ENCODE measurements at regions not wholly inside any gene's neighbourhood (a gene's known extent, or its start where the extent isn't known, plus 50 kb on each side); places are given as distances from the start of the nearest gene placed in this dataset.

- no peak overlapping the region for H3K4me3 Mint-ChIP-seq
- peaks cover 0 to 2% (median 0%) of the 10 kb centered on the region in 6 donors for H3K9me3 Mint-ChIP-seq
- no peaks in the 10 kb centered on the region for H3K4me1 Mint-ChIP-seq
- H3K36me3 Mint-ChIP-seq: no peaks in the 10 kb centered on the region
- DNase-seq: no peak
- peaks cover 0 to 5% (median 2%) of the 10 kb centered on the region in 3 donors for H3K27me3 Mint-ChIP-seq (ENCODE audit: low read depth in 3 of 3)
- no peak overlapping the region for H3K27ac Mint-ChIP-seq
Observed at GRCh38 chr17:33888455-33888854, 366.6 kb upstream of the CCL2 start.

- H3K4me3 Mint-ChIP-seq: no peak overlapping the region
- H3K27ac Mint-ChIP-seq: no peak overlapping the region
- no peaks in the 10 kb centered on the region for H3K36me3 Mint-ChIP-seq
- H3K9me3 Mint-ChIP-seq: peaks cover 0 to 2% (median 0%) of the 10 kb centered on the region in 6 donors
- peaks cover 0 to 8% (median 2%) of the 10 kb centered on the region in 3 donors for H3K27me3 Mint-ChIP-seq (ENCODE audit: low read depth in 3 of 3)
- H3K4me1 Mint-ChIP-seq: no peaks in the 10 kb centered on the region
- DNase-seq: no peak
Observed at GRCh38 chr17:33889040-33889439, 366.0 kb upstream of the CCL2 start.

GRCh38 chr17:33889766-33890165 is 365.3 kb upstream of the CCL2 start:
- no peak for DNase-seq
- Mint-ChIP-seq H3K4me3 (no peak overlapping the region), H3K27ac (no peak overlapping the region), H3K36me3 (no peaks in the 10 kb centered on the region), H3K9me3 (peaks cover 0 to 2% (median 0%) of the 10 kb centered on the region in 6 donors), H3K4me1 (no peaks in the 10 kb centered on the region), H3K27me3 (ENCODE audit: low read depth in 3 of 3) (peaks cover 0 to 8% (median 2%) of the 10 kb centered on the region in 3 donors)

GRCh38 chr17:33892717-33893591 is 362.1 kb upstream of the CCL2 start:
- no peak for DNase-seq
- no peaks in the 10 kb centered on the region for H3K36me3 Mint-ChIP-seq
- no peaks in the 10 kb centered on the region for H3K4me1 Mint-ChIP-seq
- no peak overlapping the region for H3K27ac Mint-ChIP-seq
- no peaks in the 10 kb centered on the region for H3K9me3 Mint-ChIP-seq
- no peak overlapping the region for H3K4me3 Mint-ChIP-seq
- H3K27me3 Mint-ChIP-seq (ENCODE audit: low read depth in 3 of 3): peaks cover 0 to 4% (median 2%) of the 10 kb centered on the region in 3 donors

GRCh38 chr17:33895491-33895890 is 359.6 kb upstream of the CCL2 start:
- no peak overlapping the region for H3K4me3 Mint-ChIP-seq
- H3K9me3 Mint-ChIP-seq: no peaks in the 10 kb centered on the region
- no peak overlapping the region for H3K27ac Mint-ChIP-seq
- no peaks in the 10 kb centered on the region for H3K36me3 Mint-ChIP-seq
- DNase-seq: no peak
- no peaks in the 10 kb centered on the region for H3K4me1 Mint-ChIP-seq
- H3K27me3 Mint-ChIP-seq (ENCODE audit: low read depth in 3 of 3): peaks cover 0 to 6% (median 3%) of the 10 kb centered on the region in 3 donors

GRCh38 chr17:33896263-33896662 is 358.8 kb upstream of the CCL2 start:
- Mint-ChIP-seq H3K27me3 (ENCODE audit: low read depth in 3 of 3) (peaks cover 0 to 10% (median 3%) of the 10 kb centered on the region in 3 donors), H3K4me1 (no peaks in the 10 kb centered on the region), H3K4me3 (no peak overlapping the region), H3K36me3 (no peaks in the 10 kb centered on the region), H3K27ac (no peak overlapping the region), H3K9me3 (peaks cover 0 to 2% (median 0%) of the 10 kb centered on the region in 6 donors)
- no peak for DNase-seq

GRCh38 chr17:33901085-33901484 is 354.0 kb upstream of the CCL2 start:
- no peak overlapping the region for H3K27ac Mint-ChIP-seq
- no peak for DNase-seq
- H3K4me3 Mint-ChIP-seq: no peak overlapping the region
- no peaks in the 10 kb centered on the region for H3K4me1 Mint-ChIP-seq
- no peaks in the 10 kb centered on the region for H3K36me3 Mint-ChIP-seq
- H3K27me3 Mint-ChIP-seq (ENCODE audit: low read depth in 3 of 3): peaks cover 0 to 8% (median 2%) of the 10 kb centered on the region in 3 donors
- peaks cover 0 to 2% (median 0%) of the 10 kb centered on the region in 6 donors for H3K9me3 Mint-ChIP-seq

GRCh38 chr17:33902901-33903449 is 352.1 kb upstream of the CCL2 start:
- peaks cover 0 to 2% (median 0%) of the 10 kb centered on the region in 6 donors for H3K9me3 Mint-ChIP-seq
- no peak for DNase-seq
- H3K36me3 Mint-ChIP-seq: no peaks in the 10 kb centered on the region
- peaks cover 0 to 8% (median 2%) of the 10 kb centered on the region in 3 donors for H3K27me3 Mint-ChIP-seq (ENCODE audit: low read depth in 3 of 3)
- H3K4me1 Mint-ChIP-seq: no peaks in the 10 kb centered on the region
- no peak overlapping the region for H3K27ac Mint-ChIP-seq
- no peak overlapping the region for H3K4me3 Mint-ChIP-seq

GRCh38 chr17:33904476-33904875 is 350.6 kb upstream of the CCL2 start:
- no peaks in the 10 kb centered on the region for H3K36me3 Mint-ChIP-seq
- no peak overlapping the region for H3K4me3 Mint-ChIP-seq
- DNase-seq: no peak
- H3K4me1 Mint-ChIP-seq: no peaks in the 10 kb centered on the region
- no peak overlapping the region for H3K27ac Mint-ChIP-seq
- H3K9me3 Mint-ChIP-seq: peaks cover 0 to 2% (median 0%) of the 10 kb centered on the region in 6 donors
- peaks cover 0 to 6% (median 5%) of the 10 kb centered on the region in 3 donors for H3K27me3 Mint-ChIP-seq (ENCODE audit: low read depth in 3 of 3)

GRCh38 chr17:33905338-33905800 is 349.7 kb upstream of the CCL2 start:
- Mint-ChIP-seq H3K9me3 (peaks cover 0 to 2% (median 0%) of the 10 kb centered on the region in 6 donors), H3K27ac (no peak overlapping the region), H3K4me3 (no peak overlapping the region), H3K36me3 (no peaks in the 10 kb centered on the region), H3K4me1 (no peaks in the 10 kb centered on the region), H3K27me3 (ENCODE audit: low read depth in 3 of 3) (peaks cover 0 to 6% (median 5%) of the 10 kb centered on the region in 3 donors)
- DNase-seq: no peak

GRCh38 chr17:33908363-33909064 is 346.6 kb upstream of the CCL2 start:
- H3K36me3 Mint-ChIP-seq: no peaks in the 10 kb centered on the region
- H3K9me3 Mint-ChIP-seq: no peaks in the 10 kb centered on the region
- H3K27ac Mint-ChIP-seq: no peak overlapping the region
- no peaks in the 10 kb centered on the region for H3K4me1 Mint-ChIP-seq
- peaks cover 0 to 7% (median 2%) of the 10 kb centered on the region in 3 donors for H3K27me3 Mint-ChIP-seq (ENCODE audit: low read depth in 3 of 3)
- no peak overlapping the region for H3K4me3 Mint-ChIP-seq
- no peak for DNase-seq

GRCh38 chr17:33910200-33910857 is 344.8 kb upstream of the CCL2 start:
- Mint-ChIP-seq H3K4me3 (no peak overlapping the region), H3K36me3 (no peaks in the 10 kb centered on the region), H3K9me3 (no peaks in the 10 kb centered on the region), H3K4me1 (no peaks in the 10 kb centered on the region), H3K27me3 (ENCODE audit: low read depth in 3 of 3) (peaks cover 2 to 7% (median 3%) of the 10 kb centered on the region in 3 donors), H3K27ac (no peak overlapping the region)
- DNase-seq: no peak

GRCh38 chr17:33914125-33914524 is 341.0 kb upstream of the CCL2 start:
- H3K9me3 Mint-ChIP-seq: no peaks in the 10 kb centered on the region
- peaks cover 0 to 5% (median 0%) of the 10 kb centered on the region in 3 donors for H3K36me3 Mint-ChIP-seq
- H3K4me3 Mint-ChIP-seq: no peak overlapping the region
- no peaks in the 10 kb centered on the region for H3K4me1 Mint-ChIP-seq
- no peak for DNase-seq
- no peak overlapping the region for H3K27ac Mint-ChIP-seq
- H3K27me3 Mint-ChIP-seq (ENCODE audit: low read depth in 3 of 3): peaks cover 2 to 10% (median 3%) of the 10 kb centered on the region in 3 donors

All from immature natural killer cell (primary cell).